NCI-H2227 treated with DMSO at 0.1 percent for 48 hours (cell line): ENCODE measurements at regions not wholly inside any gene's neighbourhood (a gene's known extent, or its start where the extent isn't known, plus 50 kb on each side); places are given as distances from the start of the nearest gene placed in this dataset.

ENCODE experiments used
- DNase-seq: peaks from one replicate; lab custom pipeline; 2025; lab: John Stamatoyannopoulos, UW

DNA sequence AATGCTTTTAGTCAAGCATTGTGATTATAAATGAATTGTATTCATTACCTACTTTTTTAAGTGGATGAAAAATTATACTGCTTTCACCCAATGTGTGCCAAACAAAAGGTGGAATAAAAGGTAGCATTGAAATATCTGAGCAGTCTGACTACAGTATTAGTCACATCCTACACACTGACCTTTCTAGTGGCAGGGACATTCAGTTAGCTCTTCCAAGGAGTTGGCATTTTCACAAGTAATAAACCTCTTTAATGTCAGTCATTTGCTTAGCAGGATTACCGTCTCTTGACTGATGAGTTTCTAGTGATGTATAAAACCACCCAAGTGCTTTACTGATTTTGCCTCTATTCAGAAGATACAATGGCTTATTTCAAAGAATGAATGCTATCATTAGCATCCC, 687.9 kb downstream of the ARAP2 start:
- DNase-seq: no peak

DNA sequence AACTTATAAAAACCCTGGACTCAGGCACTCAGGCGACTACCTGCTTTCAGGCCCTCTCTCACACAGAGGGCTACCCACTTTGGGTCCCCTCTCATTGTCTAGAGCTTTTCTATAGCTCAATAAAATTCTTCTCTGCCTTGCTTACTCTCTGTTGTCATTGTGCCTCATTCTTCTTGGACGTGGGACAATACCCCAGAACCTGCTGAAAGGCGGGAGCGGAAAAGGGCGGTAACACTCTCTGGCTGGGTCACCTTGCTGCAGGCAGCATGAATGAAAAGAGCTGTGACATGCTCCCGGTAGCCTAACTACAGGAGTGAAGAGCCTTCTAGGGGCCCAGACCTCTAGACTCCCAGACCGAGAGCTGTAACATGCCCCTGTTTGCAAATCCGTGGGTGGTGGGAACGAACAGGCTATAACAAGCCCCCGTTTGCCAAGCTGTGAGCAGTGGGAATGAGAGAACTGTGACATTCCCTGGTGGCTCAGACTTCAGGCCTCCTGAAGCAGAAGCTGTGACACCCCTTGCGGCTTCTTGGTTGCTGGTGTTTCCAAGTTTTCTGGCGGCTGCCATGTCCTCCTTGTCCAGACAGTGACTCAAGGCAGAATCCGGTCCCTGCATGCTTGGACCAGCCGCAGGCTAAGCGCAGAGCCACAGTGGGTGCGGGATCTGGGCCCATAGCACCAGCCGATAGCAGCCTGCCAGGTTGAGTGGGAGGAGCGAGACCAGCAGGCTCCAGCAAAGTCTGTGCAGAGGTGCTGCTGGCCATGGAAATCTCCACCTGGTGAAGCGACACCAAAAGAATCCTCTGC, 684.6 kb downstream of the ARAP2 start:
- no peak for DNase-seq

- no peak for DNase-seq
Observed at GRCh38 chr4:35562861-35563260, 681.5 kb downstream of the ARAP2 start.

- DNase-seq: no peak
Observed at GRCh38 chr4:35565640-35566039, 678.7 kb downstream of the ARAP2 start.

DNA sequence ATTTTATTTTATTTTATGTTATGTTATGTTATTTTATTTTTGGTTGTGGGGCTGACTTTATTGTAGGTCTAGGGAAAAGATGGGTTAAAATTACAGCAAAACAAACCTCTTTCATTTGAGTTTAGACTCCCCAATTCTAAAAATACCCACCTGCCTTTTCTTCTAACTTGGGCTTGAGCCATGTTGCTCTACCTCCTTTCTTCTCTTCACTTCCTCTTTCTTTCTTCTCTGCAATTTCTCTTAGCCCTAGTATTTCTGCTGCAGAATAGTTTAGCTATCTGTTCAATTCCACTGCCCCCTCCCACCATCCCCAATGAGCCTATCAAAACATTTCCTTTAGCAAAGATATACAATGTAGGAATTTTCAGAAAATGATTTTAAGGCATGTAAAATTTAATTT, 653.3 kb downstream of the ARAP2 start:
- DNase-seq: no peak

DNA sequence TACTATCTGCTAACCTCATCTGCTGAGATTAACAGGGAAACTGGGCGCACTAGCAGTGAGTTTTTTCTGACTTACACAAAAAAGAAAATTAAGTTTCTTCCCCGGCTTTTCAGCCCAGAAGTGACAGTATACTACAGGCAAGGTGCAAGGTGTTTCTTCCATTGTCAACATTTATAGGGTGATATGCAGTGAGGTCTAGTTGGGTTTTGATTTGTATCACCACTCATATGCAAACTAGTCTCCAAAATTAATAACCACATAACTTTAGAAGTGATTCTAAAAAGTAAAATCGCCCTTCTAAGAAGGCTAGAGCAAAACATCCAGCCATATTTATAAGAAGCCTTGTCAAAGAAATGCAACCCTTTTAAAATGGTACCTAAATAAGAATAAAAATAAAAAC, 640.1 kb downstream of the ARAP2 start:
- DNase-seq: no peak

GRCh38 chr4:35604724-35605123, 639.6 kb downstream of the ARAP2 start:
- DNase-seq: no peak

- DNase-seq: no peak
Observed at GRCh38 chr4:35608205-35608604, 636.1 kb downstream of the ARAP2 start.

DNA sequence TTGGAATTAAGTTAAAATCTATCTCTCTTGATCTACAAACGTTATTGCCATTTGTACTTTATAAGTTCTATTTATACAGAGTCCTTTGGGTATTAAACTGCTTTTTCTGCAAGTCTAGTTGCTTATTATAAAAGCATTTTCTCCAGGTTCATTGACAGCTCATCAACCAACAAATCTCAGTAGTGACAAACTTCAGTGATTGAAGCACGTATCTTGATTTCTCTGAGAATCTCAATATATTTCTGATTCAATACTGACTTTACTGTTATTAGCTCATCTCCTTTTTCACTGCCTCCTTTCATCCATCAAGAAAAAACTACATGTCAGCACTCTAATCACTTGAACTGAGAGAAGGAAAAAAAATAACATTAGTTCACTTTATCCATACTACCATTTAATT, 630.2 kb downstream of the ARAP2 start:
- no peak for DNase-seq

GRCh38 chr4:35639929-35640328, 604.4 kb downstream of the ARAP2 start:
- no peak for DNase-seq

GRCh38 chr4:35643661-35644060, 600.7 kb downstream of the ARAP2 start:
- DNase-seq: no peak

- no peak for DNase-seq
Observed at GRCh38 chr4:35644591-35644990, 599.7 kb downstream of the ARAP2 start.

DNA sequence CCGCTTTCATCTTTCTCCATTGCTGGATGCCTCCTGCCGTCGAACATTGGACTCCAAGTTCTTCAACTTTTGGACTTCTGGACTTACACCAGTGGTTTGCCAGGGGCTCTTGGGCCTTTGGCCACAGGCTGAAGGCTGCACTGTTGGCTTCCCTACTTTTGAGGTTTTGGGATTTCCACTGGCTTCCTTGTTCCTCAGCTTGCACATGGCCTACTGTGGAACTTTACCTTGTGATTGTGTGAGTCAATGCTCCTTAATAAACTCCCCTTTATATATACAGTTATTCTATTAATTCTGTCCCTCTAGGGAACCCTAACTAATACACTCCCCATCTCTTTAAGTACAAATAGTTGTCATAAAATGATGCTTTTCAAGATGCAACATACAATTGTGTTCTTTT, 595.3 kb downstream of the ARAP2 start:
- DNase-seq: no peak

DNA sequence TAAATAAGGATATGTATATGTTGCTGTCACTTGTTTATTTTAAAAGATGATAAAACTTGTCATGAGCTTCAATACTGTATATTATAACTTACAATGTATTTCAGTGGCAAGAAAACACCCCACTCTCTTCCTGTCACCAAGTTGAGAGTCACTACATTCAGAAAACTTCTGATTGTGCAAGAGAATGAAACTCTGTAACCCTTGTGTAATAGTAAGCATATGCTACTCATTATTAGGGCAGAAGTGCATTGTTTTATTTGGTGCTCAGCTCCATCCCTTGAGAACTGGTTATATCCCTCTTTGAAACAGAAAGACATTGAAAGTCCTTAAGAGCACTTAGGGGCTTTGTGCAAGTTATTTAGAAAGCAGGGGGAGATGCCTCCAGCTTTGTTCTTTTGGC, 594.5 kb downstream of the ARAP2 start:
- DNase-seq: no peak

GRCh38 chr4:35652197-35652596, 592.1 kb downstream of the ARAP2 start:
- no peak for DNase-seq

GRCh38 chr4:35653451-35653850, 590.9 kb downstream of the ARAP2 start:
- no peak for DNase-seq

GRCh38 chr4:35673137-35673536, 571.2 kb downstream of the ARAP2 start:
- DNase-seq: no peak

DNA sequence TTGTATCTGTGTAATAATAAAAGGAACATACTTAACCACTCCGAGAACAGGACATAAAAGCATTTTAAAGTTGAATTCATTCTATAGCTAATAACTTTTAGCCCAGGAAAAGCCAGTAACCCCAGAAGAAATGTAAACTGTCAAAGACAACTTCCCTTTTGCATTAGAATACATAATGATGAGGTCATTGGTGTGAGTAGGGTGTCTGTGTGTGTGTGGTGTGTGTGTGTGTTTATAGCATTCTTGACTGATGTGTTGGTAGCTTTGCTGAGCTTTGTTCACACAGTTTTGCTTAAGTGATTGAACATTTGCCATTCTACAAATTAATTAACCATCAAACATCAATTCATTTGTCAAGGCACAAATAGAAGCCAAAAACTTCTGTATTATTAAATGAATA, 559.6 kb downstream of the ARAP2 start:
- DNase-seq: no peak

GRCh38 chr4:35689870-35690269, 554.4 kb downstream of the ARAP2 start:
- no peak for DNase-seq

GRCh38 chr4:35690271-35690670, 554.0 kb downstream of the ARAP2 start:
- no peak for DNase-seq

DNA sequence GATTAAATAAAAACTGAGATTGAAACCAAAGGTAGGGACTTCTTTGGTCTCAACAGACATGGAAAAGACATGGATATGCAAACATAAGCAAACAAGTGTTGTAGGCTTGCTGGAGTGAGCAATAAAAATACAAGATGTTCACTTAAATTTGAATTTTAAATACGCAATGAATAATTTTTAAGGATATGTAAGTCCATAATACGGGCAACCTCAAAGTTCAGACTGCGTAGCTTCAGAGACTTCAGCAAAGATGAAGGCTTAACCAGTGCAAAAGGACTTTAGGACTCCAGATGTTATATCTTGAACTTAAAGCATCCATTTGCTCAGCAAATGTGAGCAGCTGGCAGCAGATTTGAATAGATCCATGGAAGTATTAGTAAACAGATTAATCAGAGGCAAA, 549.3 kb downstream of the ARAP2 start:
- no peak for DNase-seq

DNA sequence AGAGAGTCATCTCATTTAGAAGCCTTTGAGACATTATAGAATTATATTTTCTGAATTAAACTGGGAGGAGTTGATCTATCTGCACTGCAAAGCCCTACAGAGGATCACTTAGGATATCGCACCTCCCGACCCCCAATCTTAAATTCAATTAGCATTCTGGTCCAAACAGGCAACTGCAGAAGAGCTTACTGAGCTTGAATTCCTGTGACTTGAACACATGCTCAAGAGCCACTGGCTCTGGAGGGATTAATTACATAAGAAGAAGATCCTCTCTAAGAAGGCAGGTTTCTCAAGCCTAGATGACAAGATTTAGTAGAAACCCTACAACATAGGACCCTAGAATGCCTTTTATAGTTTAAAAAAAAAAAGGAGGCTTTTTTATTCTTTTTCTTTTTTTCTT, 548.9 kb downstream of the ARAP2 start:
- no peak for DNase-seq

- no peak for DNase-seq
Observed at GRCh38 chr4:35697210-35697736, 547.0 kb downstream of the ARAP2 start.

DNA sequence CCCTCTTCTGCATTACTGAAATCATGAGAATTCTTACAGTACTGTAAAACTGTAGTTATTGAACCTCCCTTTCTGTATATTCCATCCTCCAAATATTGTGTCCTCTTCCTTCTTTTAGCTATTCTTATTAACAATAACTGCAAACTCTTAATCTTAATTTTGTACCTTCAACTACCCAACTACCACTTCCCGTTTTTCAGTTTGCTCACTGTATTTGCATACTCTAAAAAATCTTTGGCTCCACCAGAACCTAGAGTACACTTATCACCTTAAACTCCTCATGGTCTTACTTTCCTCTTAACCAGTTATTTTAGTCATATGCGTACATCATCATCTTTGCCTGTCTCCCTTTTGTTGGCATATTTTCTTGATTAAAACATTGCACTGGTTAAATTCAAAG, 543.7 kb downstream of the ARAP2 start:
- no peak for DNase-seq
